Prostate gland (tissue), 2 donors: ENCODE measurements at regions not wholly inside any gene's neighbourhood (a gene's known extent, or its start where the extent isn't known, plus 50 kb on each side); places are given as distances from the start of the nearest gene placed in this dataset.

Experiments used
- CTCF ChIP-seq, 4 experiments: fragments of 200-600 bp in 2 of 4; fragments of 450-650 bp in 2 of 4; sonication (generic) in 2 of 4; IDR thresholded peaks; 1 replicate in 3 of 4; 2 replicates in 1 of 4; pipeline ENCODE4 v1.5.1; 2016 to 2019; ENCODE audit warnings: antibody characterized with exemption in 4 of 4, mild to moderate bottlenecking in 2 of 4, moderate library complexity in 2 of 4
- POLR2A ChIP-seq: fragments of 450-650 bp; IDR thresholded peaks from one replicate; pipeline ENCODE4 v1.6.1; 2016; ENCODE audit warnings: antibody characterized with exemption, mild to moderate bottlenecking
- POLR2AphosphoS5 ChIP-seq: sonication (generic); formaldehyde crosslinking; IDR thresholded peaks from one replicate; pipeline ENCODE4 v1.6.1; 2017; ENCODE audit warnings: antibody characterized with exemption

DNA sequence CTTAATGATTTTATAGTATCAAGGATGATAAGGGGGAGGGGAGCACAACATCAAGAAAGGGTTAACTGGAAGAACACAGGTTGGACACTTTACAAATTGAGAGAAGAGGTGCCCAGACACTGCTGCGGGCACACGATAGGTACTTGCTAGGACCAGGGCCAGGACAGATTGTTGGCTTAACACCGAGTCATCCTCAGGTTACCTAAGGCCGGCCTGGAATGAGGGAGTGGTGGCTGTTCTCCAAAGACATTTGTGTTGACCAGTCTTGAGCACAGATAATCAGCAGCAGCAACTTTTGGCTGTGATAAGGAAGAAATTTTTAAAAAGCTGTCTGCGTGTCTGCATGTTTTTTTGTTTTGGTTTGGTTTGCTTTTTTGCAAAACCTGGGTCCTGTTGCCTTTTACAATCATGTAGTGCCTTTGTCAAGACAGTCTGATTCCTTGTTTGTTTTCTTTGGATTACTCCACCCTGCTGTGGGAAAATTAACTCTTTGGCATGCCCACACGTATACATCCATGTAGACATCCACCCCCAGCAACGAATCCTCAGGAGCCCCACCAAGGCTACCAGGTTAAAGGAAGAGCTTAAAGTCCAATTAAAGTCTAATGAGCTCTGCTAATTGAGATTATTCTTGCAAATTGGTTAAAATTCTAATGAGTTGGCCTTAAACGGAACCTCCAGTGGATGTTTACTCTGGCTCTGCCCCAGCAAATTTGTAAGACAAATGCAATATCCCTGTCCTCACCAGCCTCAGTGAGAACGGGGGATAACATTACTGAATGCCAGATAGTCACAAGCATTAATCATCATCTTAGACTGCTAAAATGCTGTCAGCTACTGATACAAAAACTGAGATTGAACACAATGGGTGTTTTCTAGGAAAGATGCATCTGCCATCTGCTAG lies 382.3 kb downstream of the ACTL7B start:
- no peak for TF ChIP-seq CTCF (IDR thresholded peaks at IDR 0.05)
- no peak for TF ChIP-seq POLR2AphosphoS5
- no peak for TF ChIP-seq POLR2A
